Lower leg skin (tissue), 3 donors: ENCODE measurements at regions not wholly inside any gene's neighbourhood (a gene's known extent, or its start where the extent isn't known, plus 50 kb on each side); places are given as distances from the start of the nearest gene placed in this dataset.

Experiments
- CTCF ChIP-seq, 3 donors: fragments of 450-650 bp; IDR thresholded peaks; one replicate each; pipeline ENCODE4 v1.5.1; 2016; ENCODE audit warnings: antibody characterized with exemption in 3 of 3, mild to moderate bottlenecking in 3 of 3, moderate library complexity in 2 of 3
- POLR2A ChIP-seq, 2 donors: fragments of 450-650 bp; IDR thresholded peaks; one replicate each; pipeline ENCODE4 v1.6.1; 2016 to 2017; ENCODE audit warnings: antibody characterized with exemption in 2 of 2, mild to moderate bottlenecking in 1 of 2, moderate library complexity in 1 of 2

- no peak for TF ChIP-seq POLR2A (IDR thresholded peaks at IDR 0.05)
- TF ChIP-seq CTCF (IDR thresholded peaks at IDR 0.05) = no peak
Observed at GRCh38 chr6:141957271-141957670, 175.5 kb upstream of the GJE1 start.
